ENCODE measurements at regions not wholly inside any gene's neighbourhood (a gene's known extent, or its start where the extent isn't known, plus 50 kb on each side); places are given as distances from the start of the nearest gene placed in this dataset.

GRCh38 chr11:80281194-80281593, 840.4 kb upstream of the TENM4 start:
- TF ChIP-seq TSHZ2 (CRISPR knock-in tag; IDR thresholded peaks at IDR 0.05) (no peak), RARB (CRISPR knock-in tag; IDR thresholded peaks at IDR 0.05) (no peak), OSR1 (CRISPR knock-in tag; IDR thresholded peaks at IDR 0.05) (no peak), ZFP3 (CRISPR knock-in tag; IDR thresholded peaks at IDR 0.05) (no peak), ARNTL (CRISPR knock-in tag; IDR thresholded peaks at IDR 0.05; ENCODE audit: borderline replicate concordance, low read depth) (no peak), BACH2 (CRISPR knock-in tag; IDR thresholded peaks at IDR 0.05; ENCODE audit: borderline replicate concordance) (no peak), TOX (CRISPR knock-in tag; IDR thresholded peaks at IDR 0.05; ENCODE audit: borderline replicate concordance) (no peak), ZNF70 (CRISPR knock-in tag; IDR thresholded peaks at IDR 0.05) (no peak), ZNF8 (CRISPR knock-in tag; IDR thresholded peaks at IDR 0.05) (no peak), CREB5 (CRISPR knock-in tag; IDR thresholded peaks at IDR 0.05; ENCODE audit: low read depth) (no peak), ISL1 (CRISPR knock-in tag; IDR thresholded peaks at IDR 0.05) (no peak), POU6F1 (CRISPR knock-in tag; IDR thresholded peaks at IDR 0.05; ENCODE audit: borderline replicate concordance, low read depth) (no peak), ZNF565 (CRISPR knock-in tag; conservative IDR thresholded peaks at IDR 0.05; ENCODE audit: low read depth) (no peak), PATZ1 (CRISPR knock-in tag; IDR thresholded peaks at IDR 0.05; ENCODE audit: borderline replicate concordance) (no peak)

Measured in SK-N-SH treated with all-trans-retinoic acid at 6 μM for 48 hours (cell line).